B cell (primary cell): ENCODE measurements at regions not wholly inside any gene's neighbourhood (a gene's known extent, or its start where the extent isn't known, plus 50 kb on each side); places are given as distances from the start of the nearest gene placed in this dataset.

Experiments
- CTCF ChIP-seq: fragments of 200-600 bp; IDR thresholded peaks from one replicate; pipeline ENCODE4 v1.8.0; 2022; ENCODE audit warnings: antibody characterized with exemption, mild to moderate bottlenecking
- EZH2 ChIP-seq: IDR thresholded peaks from 2 replicates; pipeline ENCODE4 v1.6.1; 2012; ENCODE audit warnings: borderline replicate concordance, low read depth, mild to moderate bottlenecking, moderate library complexity, low read length; ENCODE audit not compliant: insufficient read depth, poor library complexity, severe bottlenecking

- TF ChIP-seq CTCF (no peak), EZH2 (no peak)
These were observed 242.6 kb downstream of the DRD1 start for GRCh38 chr5:175201393-175201792.
